ENCODE measurements at regions not wholly inside any gene's neighbourhood (a gene's known extent, or its start where the extent isn't known, plus 50 kb on each side); places are given as distances from the start of the nearest gene placed in this dataset.

GRCh38 chr2:193988784-193989183 is 1668.2 kb upstream of the SLC39A10 start:
- no peaks in the 10 kb centered on the region for H3K36me3 Mint-ChIP-seq
- Histone ChIP-seq H3K4me1 (ENCODE audit: control insufficient read depth in 1 of 2, insufficient read depth in 2 of 2, low read length in 2 of 2) (no peaks in the 10 kb centered on the region), H4K20me1 (ENCODE audit: insufficient read depth, low read length) (no peaks in the 10 kb centered on the region), H3K4me3 (replicated peaks in 1 of 3; ENCODE audit: low read depth in 2 of 3, low read length in 3 of 3) (no peak overlapping the region), H3K9me3 (replicated peaks in 1 of 2; ENCODE audit: control insufficient read depth in 1 of 2, insufficient read depth in 1 of 2, low read length in 2 of 2) (no peaks in the 10 kb centered on the region), H3K27me3 (ENCODE audit: control insufficient read depth in 2 of 2, insufficient read depth in 2 of 2, low read length in 2 of 2) (no peaks in the 10 kb centered on the region), H2AFZ (ENCODE audit: insufficient read depth, low read depth, low read length, poor library complexity, severe bottlenecking) (no peak overlapping the region), H3K9ac (ENCODE audit: insufficient read depth, low read length, poor library complexity, severe bottlenecking) (no peak overlapping the region), H3K79me2 (ENCODE audit: insufficient read depth, low read length) (no peaks in the 10 kb centered on the region), H3K4me2 (replicated peaks; ENCODE audit: extremely low read depth, low read length, poor library complexity, severe bottlenecking) (no peak overlapping the region), H3K27ac (ENCODE audit: low read depth in 1 of 2, low read length in 2 of 2) (no peak overlapping the region), H3K36me3 (replicated peaks in 1 of 2; ENCODE audit: control insufficient read depth in 1 of 2, insufficient read depth in 2 of 2, low read length in 2 of 2) (no peaks in the 10 kb centered on the region)
- no peaks in the 10 kb centered on the region for H3K27me3 Mint-ChIP-seq (ENCODE audit: low read depth in 3 of 3)
- WGBS (ENCODE audit: insufficient coverage) = no CpG with 5 or more reads among the region's 1 CpG
- H3K4me1 Mint-ChIP-seq = no peaks in the 10 kb centered on the region
- no peak overlapping the region for H3K27ac Mint-ChIP-seq
- no peak for DNase-seq
- H3K9me3 Mint-ChIP-seq = no peaks in the 10 kb centered on the region
- TF ChIP-seq CTCF (IDR thresholded peaks at IDR 0.05) = no peak
- intact Hi-C loops (cut with micrococcal nuclease) = no loop called here
- no peak overlapping the region for H3K4me3 Mint-ChIP-seq

- H3K27me3 Mint-ChIP-seq (ENCODE audit: low read depth in 3 of 3) = no peaks in the 10 kb centered on the region
- no peak overlapping the region for H3K4me3 Mint-ChIP-seq
- H3K4me3 ChIP-seq (replicated peaks in 1 of 3; ENCODE audit: low read depth in 2 of 3, low read length in 3 of 3) = no peak overlapping the region
- H3K27ac ChIP-seq (ENCODE audit: low read depth in 1 of 2, low read length in 2 of 2) = no peak overlapping the region
- no peaks in the 10 kb centered on the region for H3K4me1 ChIP-seq (ENCODE audit: control insufficient read depth in 1 of 2, insufficient read depth in 2 of 2, low read length in 2 of 2)
- H3K9me3 Mint-ChIP-seq = no peaks in the 10 kb centered on the region
- intact Hi-C loops (cut with micrococcal nuclease) = no loop called here
- no peak overlapping the region for H3K9ac ChIP-seq (ENCODE audit: insufficient read depth, low read length, poor library complexity, severe bottlenecking)
- TF ChIP-seq CTCF (IDR thresholded peaks at IDR 0.05) = no peak
- no peaks in the 10 kb centered on the region for H3K79me2 ChIP-seq (ENCODE audit: insufficient read depth, low read length)
- no peak overlapping the region for H3K4me2 ChIP-seq (replicated peaks; ENCODE audit: extremely low read depth, low read length, poor library complexity, severe bottlenecking)
- no CpG with 5 or more reads among the region's 2 CpGs for WGBS (ENCODE audit: insufficient coverage)
- H2AFZ ChIP-seq (ENCODE audit: insufficient read depth, low read depth, low read length, poor library complexity, severe bottlenecking) = no peak overlapping the region
- H3K27ac Mint-ChIP-seq = no peak overlapping the region
- no peak for DNase-seq
- H3K9me3 ChIP-seq (replicated peaks in 1 of 2; ENCODE audit: control insufficient read depth in 1 of 2, insufficient read depth in 1 of 2, low read length in 2 of 2) = no peaks in the 10 kb centered on the region
- no peaks in the 10 kb centered on the region for H3K36me3 ChIP-seq (replicated peaks in 1 of 2; ENCODE audit: control insufficient read depth in 1 of 2, insufficient read depth in 2 of 2, low read length in 2 of 2)
- no peaks in the 10 kb centered on the region for H3K4me1 Mint-ChIP-seq
- H3K36me3 Mint-ChIP-seq = no peaks in the 10 kb centered on the region
- no peaks in the 10 kb centered on the region for H3K27me3 ChIP-seq (ENCODE audit: control insufficient read depth in 2 of 2, insufficient read depth in 2 of 2, low read length in 2 of 2)
- no peaks in the 10 kb centered on the region for H4K20me1 ChIP-seq (ENCODE audit: insufficient read depth, low read length)
Measured at GRCh38 chr2:193985272-193985671, 1671.8 kb upstream of the SLC39A10 start.

Data from CD14-positive monocyte (primary cell).